Bronchial epithelial cell (primary cell): ENCODE measurements at regions not wholly inside any gene's neighbourhood (a gene's known extent, or its start where the extent isn't known, plus 50 kb on each side); places are given as distances from the start of the nearest gene placed in this dataset.

Source experiments
- DNase-seq: peaks from one replicate; pipeline ENCODE4 v3.0.0-alpha.2; 2010; ENCODE audit warnings: low read depth
- FAIRE-seq: peaks from 2 replicates; lab custom pipeline; 2011; peaks lifted over from hg19 to GRCh38; lab: Jason Lieb, UNC
- H3K27me3 ChIP-seq: 2 replicates; pipeline ENCODE4 v1.5.1; 2011; ENCODE audit warnings: low read length; ENCODE audit not compliant: control insufficient read depth, insufficient read depth
- H3K36me3 ChIP-seq: 2 replicates; pipeline ENCODE4 v1.5.1; 2011; ENCODE audit warnings: low read length; ENCODE audit not compliant: control insufficient read depth, insufficient read depth
- H3K4me3 ChIP-seq: 2 replicates; pipeline ENCODE4 v1.5.1; 2011; ENCODE audit warnings: mild to moderate bottlenecking, low read depth, low read length, control low read depth
- TF ChIP-seq, protein P1 (sequence below): IDR thresholded peaks from 2 replicates; pipeline ENCODE4 v1.5.1; 2011; ENCODE audit warnings: mild to moderate bottlenecking, moderate library complexity, low read length, control low read depth, inconsistent platforms; ENCODE audit not compliant: insufficient read depth, severe bottlenecking

GRCh38 chr6:95087394-95088097 is 489.8 kb upstream of the MANEA start:
- no peaks in the 10 kb centered on the region for H3K36me3 ChIP-seq
- no peaks in the 10 kb centered on the region for H3K27me3 ChIP-seq
- DNase-seq = peak; percentile 96
- TF ChIP-seq, protein P1, sequence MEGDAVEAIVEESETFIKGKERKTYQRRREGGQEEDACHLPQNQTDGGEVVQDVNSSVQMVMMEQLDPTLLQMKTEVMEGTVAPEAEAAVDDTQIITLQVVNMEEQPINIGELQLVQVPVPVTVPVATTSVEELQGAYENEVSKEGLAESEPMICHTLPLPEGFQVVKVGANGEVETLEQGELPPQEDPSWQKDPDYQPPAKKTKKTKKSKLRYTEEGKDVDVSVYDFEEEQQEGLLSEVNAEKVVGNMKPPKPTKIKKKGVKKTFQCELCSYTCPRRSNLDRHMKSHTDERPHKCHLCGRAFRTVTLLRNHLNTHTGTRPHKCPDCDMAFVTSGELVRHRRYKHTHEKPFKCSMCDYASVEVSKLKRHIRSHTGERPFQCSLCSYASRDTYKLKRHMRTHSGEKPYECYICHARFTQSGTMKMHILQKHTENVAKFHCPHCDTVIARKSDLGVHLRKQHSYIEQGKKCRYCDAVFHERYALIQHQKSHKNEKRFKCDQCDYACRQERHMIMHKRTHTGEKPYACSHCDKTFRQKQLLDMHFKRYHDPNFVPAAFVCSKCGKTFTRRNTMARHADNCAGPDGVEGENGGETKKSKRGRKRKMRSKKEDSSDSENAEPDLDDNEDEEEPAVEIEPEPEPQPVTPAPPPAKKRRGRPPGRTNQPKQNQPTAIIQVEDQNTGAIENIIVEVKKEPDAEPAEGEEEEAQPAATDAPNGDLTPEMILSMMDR = no peak
- FAIRE-seq = no peak
- no peak overlapping the region for H3K4me3 ChIP-seq

DNA sequence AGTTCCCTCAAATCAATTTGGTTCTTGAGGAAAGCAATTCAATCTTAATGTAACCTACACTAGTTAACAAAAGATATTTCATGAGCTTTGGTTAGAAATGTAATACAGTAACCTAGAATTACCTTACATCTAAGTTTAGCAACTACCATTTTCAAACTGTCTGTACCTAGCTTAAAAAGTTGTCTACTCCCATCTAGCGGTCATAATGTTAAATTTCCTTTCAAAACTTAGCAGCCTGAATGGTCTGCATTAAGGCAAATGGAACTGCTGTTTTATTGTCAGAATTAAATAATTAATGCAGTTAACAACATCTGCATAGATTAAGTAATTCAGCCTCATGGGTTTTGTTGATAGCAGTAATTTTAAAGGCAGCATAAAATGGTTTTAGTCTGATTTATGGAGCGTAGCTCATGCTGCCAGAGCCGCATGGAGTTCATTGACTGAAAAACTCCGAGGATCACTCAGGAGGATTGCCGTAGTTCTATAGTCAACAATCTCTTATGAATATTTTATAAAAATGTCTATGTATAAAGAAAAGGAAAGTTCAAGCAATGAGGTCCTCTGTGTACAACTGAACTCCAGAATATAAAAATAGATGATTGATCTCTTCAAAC is 485.4 kb upstream of the MANEA start:
- Histone ChIP-seq H3K36me3 (no peaks in the 10 kb centered on the region), H3K27me3 (no peaks in the 10 kb centered on the region), H3K4me3 (no peak overlapping the region)
- DNase-seq = peak; percentile 75
- TF ChIP-seq, protein P1 = peak; percentile 20
- FAIRE-seq = no peak

GRCh38 chr6:95093154-95093553 is 484.2 kb upstream of the MANEA start:
- Histone ChIP-seq H3K27me3 (no peaks in the 10 kb centered on the region), H3K4me3 (no peak overlapping the region), H3K36me3 (no peaks in the 10 kb centered on the region)
- DNase-seq = peak; percentile 85
- TF ChIP-seq, protein P1 = no peak
- FAIRE-seq = no peak

GRCh38 chr6:95094751-95095663 is 482.3 kb upstream of the MANEA start:
- TF ChIP-seq, protein P1 = no peak
- H3K36me3 ChIP-seq = no peaks in the 10 kb centered on the region
- no peak overlapping the region for H3K4me3 ChIP-seq
- DNase-seq (peak; percentile 87), FAIRE-seq (no peak)
- H3K27me3 ChIP-seq = no peaks in the 10 kb centered on the region

GRCh38 chr6:95095855-95096254 is 481.5 kb upstream of the MANEA start:
- Histone ChIP-seq H3K4me3 (no peak overlapping the region), H3K36me3 (no peaks in the 10 kb centered on the region), H3K27me3 (no peaks in the 10 kb centered on the region)
- no peak for FAIRE-seq
- TF ChIP-seq, protein P1 = no peak
- DNase-seq = no peak
